OCI-LY7 (cell line): ENCODE measurements at regions not wholly inside any gene's neighbourhood (a gene's known extent, or its start where the extent isn't known, plus 50 kb on each side); places are given as distances from the start of the nearest gene placed in this dataset.

Experiments
- BruUV-seq: library from RNA; stranded (reverse); fragments of 400-500 nt; replicated peaks from 2 replicates; lab custom pipeline; 2021; lab: Mats Ljungman, UMichigan
- CTCF ChIA-PET: fragments of 300-600 bp; sonication (Branson Sonifier 250); formaldehyde crosslinking; loops from one replicate; lab custom pipeline; 2022; ENCODE audit warnings: antibody characterized with exemption; ENCODE audit not compliant: unreplicated experiment; lab: Charles Lee
- POLR2A ChIA-PET: fragments of 300-600 bp; sonication (Branson Sonifier 250); formaldehyde crosslinking; loops from one replicate; lab custom pipeline; 2022; ENCODE audit warnings: antibody characterized with exemption; lab: Charles Lee
- DNase-seq: peaks from one replicate; pipeline ENCODE4 v3.0.0-alpha.2; 2015; ENCODE audit warnings: low spot score
- H2AFZ ChIP-seq: fragments of 200-600 bp; sonication (generic), shearing (Covaris generic); 2 replicates; pipeline ENCODE4 v1.6.1; 2014; ENCODE audit warnings: mild to moderate bottlenecking, antibody characterized with exemption, low read length, moderate library complexity
- H3K27ac ChIP-seq: fragments of 200-600 bp; sonication (generic); 2 replicates; pipeline ENCODE4 v1.5.1; 2014; ENCODE audit warnings: mixed run types, low read depth, mild to moderate bottlenecking, moderate library complexity, low read length, inconsistent platforms; ENCODE audit not compliant: poor library complexity, severe bottlenecking
- H3K36me3 ChIP-seq: fragments of 200-600 bp; sonication (generic); 2 replicates; pipeline ENCODE4 v1.6.1; 2014; ENCODE audit warnings: mild to moderate bottlenecking, antibody characterized with exemption, low read length, moderate library complexity, mixed read lengths; ENCODE audit not compliant: insufficient read depth
- H3K4me1 ChIP-seq: fragments of 200-600 bp; sonication (generic); 2 replicates; pipeline ENCODE4 v1.5.1; 2014; ENCODE audit warnings: mild to moderate bottlenecking, low read length; ENCODE audit not compliant: insufficient read depth, poor library complexity, severe bottlenecking
- H3K4me2 ChIP-seq: fragments of 200-600 bp; sonication (generic); 2 replicates; pipeline ENCODE4 v1.6.1; 2014; ENCODE audit warnings: mild to moderate bottlenecking, low read length
- H3K4me3 ChIP-seq: fragments of 200-600 bp; sonication (generic); 2 replicates; pipeline ENCODE4 v1.5.1; 2014; ENCODE audit warnings: mild to moderate bottlenecking, low read depth, low read length; ENCODE audit not compliant: poor library complexity, severe bottlenecking
- H3K79me2 ChIP-seq: fragments of 200-600 bp; sonication (generic); 2 replicates; pipeline ENCODE4 v1.6.1; 2016; ENCODE audit warnings: low read depth, mild to moderate bottlenecking, low read length, moderate library complexity, mixed read lengths; ENCODE audit not compliant: insufficient read depth
- H3K9me2 ChIP-seq: fragments of 200-600 bp; sonication (generic); 2 replicates; pipeline ENCODE4 v1.6.1; 2016; ENCODE audit warnings: mild to moderate bottlenecking, low read length, mixed read lengths; ENCODE audit not compliant: insufficient read depth
- H3K9me3 ChIP-seq: fragments of 200-600 bp; sonication (generic); 2 replicates; pipeline ENCODE4 v1.6.1; 2014; ENCODE audit warnings: mild to moderate bottlenecking, mixed run types, low read length, mixed read lengths
- H4K20me1 ChIP-seq: fragments of 200-600 bp; sonication (generic); 2 replicates; pipeline ENCODE4 v1.6.1; 2014; ENCODE audit warnings: mild to moderate bottlenecking, antibody characterized with exemption, low read length, moderate library complexity, mixed read lengths; ENCODE audit not compliant: insufficient read depth
- EZH2phosphoT487 ChIP-seq: fragments of 200-600 bp; sonication (generic); IDR thresholded peaks from 2 replicates; pipeline ENCODE4 v1.6.1; 2018; ENCODE audit warnings: low read depth, borderline replicate concordance, mild to moderate bottlenecking, mixed run types, antibody characterized with exemption, low read length, moderate library complexity, mixed read lengths
- intact Hi-C: fragments of 100-400 bp; cut with micrococcal nuclease; formaldehyde crosslinking; loops from one replicate; pipeline ENCODE4 v1.10.0; 2022; ENCODE audit not compliant: unreplicated experiment
- TF ChIP-seq, protein P1 (sequence below): fragments of 200-600 bp; sonication (generic); conservative IDR thresholded peaks from 2 replicates; pipeline ENCODE4 v1.5.1; 2014; ENCODE audit warnings: mild to moderate bottlenecking, antibody characterized with exemption, low read length, moderate library complexity, mixed read lengths

GRCh38 chr2:104649866-104650265 lies 204.0 kb upstream of the POU3F3 start:
- Histone ChIP-seq H3K36me3 (no peaks in the 10 kb centered on the region), H3K4me3 (no peak overlapping the region), H3K4me1 (no peaks in the 10 kb centered on the region), H3K9me2 (no peaks in the 10 kb centered on the region), H4K20me1 (no peaks in the 10 kb centered on the region), H3K27ac (no peak overlapping the region), H2AFZ (no peak overlapping the region), H3K9me3 (no peaks in the 10 kb centered on the region), H3K79me2 (no peaks in the 10 kb centered on the region), H3K4me2 (no peak overlapping the region)
- POLR2A ChIA-PET: no interaction called here
- CTCF ChIA-PET: no interaction called here
- intact Hi-C loops: no loop called here
- no peak for DNase-seq
- BruUV-seq: no TSS peak
- TF ChIP-seq, protein P1, sequence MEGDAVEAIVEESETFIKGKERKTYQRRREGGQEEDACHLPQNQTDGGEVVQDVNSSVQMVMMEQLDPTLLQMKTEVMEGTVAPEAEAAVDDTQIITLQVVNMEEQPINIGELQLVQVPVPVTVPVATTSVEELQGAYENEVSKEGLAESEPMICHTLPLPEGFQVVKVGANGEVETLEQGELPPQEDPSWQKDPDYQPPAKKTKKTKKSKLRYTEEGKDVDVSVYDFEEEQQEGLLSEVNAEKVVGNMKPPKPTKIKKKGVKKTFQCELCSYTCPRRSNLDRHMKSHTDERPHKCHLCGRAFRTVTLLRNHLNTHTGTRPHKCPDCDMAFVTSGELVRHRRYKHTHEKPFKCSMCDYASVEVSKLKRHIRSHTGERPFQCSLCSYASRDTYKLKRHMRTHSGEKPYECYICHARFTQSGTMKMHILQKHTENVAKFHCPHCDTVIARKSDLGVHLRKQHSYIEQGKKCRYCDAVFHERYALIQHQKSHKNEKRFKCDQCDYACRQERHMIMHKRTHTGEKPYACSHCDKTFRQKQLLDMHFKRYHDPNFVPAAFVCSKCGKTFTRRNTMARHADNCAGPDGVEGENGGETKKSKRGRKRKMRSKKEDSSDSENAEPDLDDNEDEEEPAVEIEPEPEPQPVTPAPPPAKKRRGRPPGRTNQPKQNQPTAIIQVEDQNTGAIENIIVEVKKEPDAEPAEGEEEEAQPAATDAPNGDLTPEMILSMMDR: no peak
- TF ChIP-seq EZH2phosphoT487: no peak

DNA sequence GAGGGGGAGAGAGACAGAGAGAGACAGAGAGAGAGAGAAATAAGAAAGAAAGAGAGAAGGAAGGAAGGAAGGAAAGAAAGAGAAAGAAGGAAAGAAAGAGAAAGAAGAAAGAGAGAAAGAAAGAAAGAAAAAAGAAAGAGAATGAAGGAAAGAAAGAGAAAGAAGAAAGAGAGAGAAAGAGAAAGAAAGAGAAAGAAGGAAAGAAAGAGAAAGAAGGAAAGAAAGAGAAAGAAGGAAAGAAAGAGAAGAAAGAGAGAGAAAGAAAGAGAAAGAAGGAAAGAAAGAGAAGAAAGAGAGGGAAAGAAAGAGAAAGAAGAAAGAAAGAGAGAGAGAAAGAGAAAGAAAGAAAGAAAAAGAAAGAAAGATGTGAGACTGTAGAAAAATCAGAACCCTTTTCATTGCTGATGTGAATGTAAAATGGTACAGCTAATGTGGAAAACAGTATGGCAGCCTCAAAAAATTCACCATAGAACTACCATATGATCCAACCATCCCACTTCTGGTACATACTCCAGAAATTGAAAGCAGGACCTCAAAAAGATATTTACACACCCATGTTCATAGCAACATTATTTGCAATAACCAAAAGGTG lies 203.4 kb upstream of the POU3F3 start:
- intact Hi-C loops: no loop called here
- no peaks in the 10 kb centered on the region for H4K20me1 ChIP-seq
- H3K4me1 ChIP-seq: no peaks in the 10 kb centered on the region
- DNase-seq: no peak
- no peak overlapping the region for H3K4me3 ChIP-seq
- no peak for TF ChIP-seq EZH2phosphoT487
- TF ChIP-seq, protein P1: no peak
- no peak overlapping the region for H3K27ac ChIP-seq
- no peaks in the 10 kb centered on the region for H3K9me3 ChIP-seq
- H2AFZ ChIP-seq: no peak overlapping the region
- CTCF ChIA-PET: no interaction called here
- BruUV-seq: no TSS peak
- no peaks in the 10 kb centered on the region for H3K9me2 ChIP-seq
- POLR2A ChIA-PET: no interaction called here
- H3K36me3 ChIP-seq: no peaks in the 10 kb centered on the region
- H3K79me2 ChIP-seq: no peaks in the 10 kb centered on the region
- no peak overlapping the region for H3K4me2 ChIP-seq

DNA sequence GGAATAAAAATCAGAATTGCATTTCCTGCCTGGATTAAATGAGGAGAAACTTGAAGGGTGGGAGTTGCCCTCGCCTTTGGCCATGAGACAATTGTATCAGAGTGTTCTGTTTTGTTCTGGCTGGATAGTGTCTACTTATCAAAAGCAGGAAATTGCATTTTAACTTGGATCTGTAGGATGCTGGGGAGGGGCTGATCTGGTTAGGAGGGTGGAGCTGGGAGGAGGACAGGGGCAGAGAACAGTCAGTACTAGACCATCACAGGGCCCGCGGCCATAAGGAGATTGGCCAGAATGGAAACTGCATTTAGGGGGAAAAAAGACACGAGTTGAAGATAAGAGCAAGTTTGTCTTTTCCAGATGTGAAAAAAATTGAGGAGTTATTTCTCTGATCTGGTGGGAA lies 199.1 kb upstream of the POU3F3 start:
- no peak for TF ChIP-seq EZH2phosphoT487
- TF ChIP-seq, protein P1: no peak
- H3K4me2 ChIP-seq: no peak overlapping the region
- no peak overlapping the region for H2AFZ ChIP-seq
- no peaks in the 10 kb centered on the region for H3K4me1 ChIP-seq
- no peaks in the 10 kb centered on the region for H3K36me3 ChIP-seq
- H3K27ac ChIP-seq: no peak overlapping the region
- intact Hi-C loops: no loop called here
- no peaks in the 10 kb centered on the region for H3K9me3 ChIP-seq
- H4K20me1 ChIP-seq: no peaks in the 10 kb centered on the region
- H3K79me2 ChIP-seq: no peaks in the 10 kb centered on the region
- CTCF ChIA-PET: no interaction called here
- DNase-seq: no peak
- H3K9me2 ChIP-seq: no peaks in the 10 kb centered on the region
- BruUV-seq: no TSS peak
- no peak overlapping the region for H3K4me3 ChIP-seq
- POLR2A ChIA-PET: no interaction called here
